ENCODE measurements at regions not wholly inside any gene's neighbourhood (a gene's known extent, or its start where the extent isn't known, plus 50 kb on each side); places are given as distances from the start of the nearest gene placed in this dataset.

GRCh38 chr12:85575120-85576096 lies 260.8 kb downstream of the RASSF9 start:
- Histone ChIP-seq H2AFZ (ENCODE audit: low read length) (peak overlapping the region; percentile 71), H3K4me2 (ENCODE audit: low read depth, low read length, poor library complexity, severe bottlenecking) (no peak overlapping the region), H3K9me2 (replicated peaks; ENCODE audit: low read depth, low read length) (no peaks in the 10 kb centered on the region), H3K36me3 (ENCODE audit: insufficient read depth, low read length) (no peaks in the 10 kb centered on the region), H3F3A (ENCODE audit: low read depth) (no peaks in the 10 kb centered on the region), H3K79me2 (ENCODE audit: insufficient read depth, low read length) (no peaks in the 10 kb centered on the region), H4K20me1 (ENCODE audit: insufficient read depth, low read length, poor library complexity, severe bottlenecking) (no peaks in the 10 kb centered on the region), H3K9ac (ENCODE audit: low read depth, low read length, poor library complexity, severe bottlenecking) (no peak overlapping the region), H3K4me3 (ENCODE audit: low read length, poor library complexity, severe bottlenecking) (no peak overlapping the region), H3K4me1 (ENCODE audit: insufficient read depth, low read length, poor library complexity, severe bottlenecking) (peaks cover 4% of the 10 kb centered on the region), H3K9me3 (ENCODE audit: insufficient read depth, low read depth, low read length) (no peaks in the 10 kb centered on the region), H3K27me3 (ENCODE audit: insufficient read depth, low read length, poor library complexity, severe bottlenecking) (no peaks in the 10 kb centered on the region)
- peak; percentile 82 for TF ChIP-seq CTCF (conservative IDR thresholded peaks at IDR 0.05; ENCODE audit: low read length)
- no peak for TF ChIP-seq EZH2phosphoT487 (IDR thresholded peaks at IDR 0.05; ENCODE audit: borderline replicate concordance)

- Histone ChIP-seq H3K4me3 (ENCODE audit: low read length, poor library complexity, severe bottlenecking) (no peak overlapping the region), H3K27me3 (ENCODE audit: insufficient read depth, low read length, poor library complexity, severe bottlenecking) (no peaks in the 10 kb centered on the region), H2AFZ (ENCODE audit: low read length) (no peak overlapping the region), H3K79me2 (ENCODE audit: insufficient read depth, low read length) (no peaks in the 10 kb centered on the region), H3K9ac (ENCODE audit: low read depth, low read length, poor library complexity, severe bottlenecking) (no peak overlapping the region), H3K9me2 (replicated peaks; ENCODE audit: low read depth, low read length) (no peaks in the 10 kb centered on the region), H3K36me3 (ENCODE audit: insufficient read depth, low read length) (no peaks in the 10 kb centered on the region), H3K4me2 (ENCODE audit: low read depth, low read length, poor library complexity, severe bottlenecking) (no peak overlapping the region), H3K9me3 (ENCODE audit: insufficient read depth, low read depth, low read length) (no peaks in the 10 kb centered on the region), H4K20me1 (ENCODE audit: insufficient read depth, low read length, poor library complexity, severe bottlenecking) (no peaks in the 10 kb centered on the region), H3K4me1 (ENCODE audit: insufficient read depth, low read length, poor library complexity, severe bottlenecking) (no peaks in the 10 kb centered on the region), H3F3A (ENCODE audit: low read depth) (no peaks in the 10 kb centered on the region)
- TF ChIP-seq CTCF (conservative IDR thresholded peaks at IDR 0.05; ENCODE audit: low read length) (no peak), EZH2phosphoT487 (IDR thresholded peaks at IDR 0.05; ENCODE audit: borderline replicate concordance) (no peak)
Observed at GRCh38 chr12:85580562-85581168, 255.5 kb downstream of the RASSF9 start.

GRCh38 chr12:85587158-85587557 lies 249.1 kb downstream of the RASSF9 start:
- Histone ChIP-seq H3K9me3 (ENCODE audit: insufficient read depth, low read depth, low read length) (no peaks in the 10 kb centered on the region), H3K79me2 (ENCODE audit: insufficient read depth, low read length) (no peaks in the 10 kb centered on the region), H3K9ac (ENCODE audit: low read depth, low read length, poor library complexity, severe bottlenecking) (no peak overlapping the region), H3K4me1 (ENCODE audit: insufficient read depth, low read length, poor library complexity, severe bottlenecking) (peaks cover 4% of the 10 kb centered on the region), H4K20me1 (ENCODE audit: insufficient read depth, low read length, poor library complexity, severe bottlenecking) (no peaks in the 10 kb centered on the region), H3K9me2 (replicated peaks; ENCODE audit: low read depth, low read length) (no peaks in the 10 kb centered on the region), H3F3A (ENCODE audit: low read depth) (no peaks in the 10 kb centered on the region), H3K36me3 (ENCODE audit: insufficient read depth, low read length) (no peaks in the 10 kb centered on the region), H3K4me2 (ENCODE audit: low read depth, low read length, poor library complexity, severe bottlenecking) (no peak overlapping the region), H3K27me3 (ENCODE audit: insufficient read depth, low read length, poor library complexity, severe bottlenecking) (no peaks in the 10 kb centered on the region), H3K4me3 (ENCODE audit: low read length, poor library complexity, severe bottlenecking) (no peak overlapping the region), H2AFZ (ENCODE audit: low read length) (no peak overlapping the region)
- TF ChIP-seq CTCF (conservative IDR thresholded peaks at IDR 0.05; ENCODE audit: low read length) (no peak), EZH2phosphoT487 (IDR thresholded peaks at IDR 0.05; ENCODE audit: borderline replicate concordance) (no peak)

All from Loucy (cell line).